HepG2 (cell line): ENCODE measurements at regions not wholly inside any gene's neighbourhood (a gene's known extent, or its start where the extent isn't known, plus 50 kb on each side); places are given as distances from the start of the nearest gene placed in this dataset.

Source experiments
- ARID5B ChIP-seq: IDR thresholded peaks from 2 replicates; pipeline ENCODE4 v1.4.0; 2020; ENCODE audit warnings: mild to moderate bottlenecking, missing genetic modification reagents
- CREB3 ChIP-seq: sonication (generic); formaldehyde crosslinking; IDR thresholded peaks from 2 replicates; pipeline ENCODE4 v1.5.0; 2020; ENCODE audit warnings: missing genetic modification reagents
- EP300 ChIP-seq, 3 experiments: sonication (generic) in 1 of 3; formaldehyde crosslinking in 1 of 3; IDR thresholded peaks; 2 replicates each; pipeline versions ENCODE4 v1.5.1 to v1.6.1; 2011 to 2020; ENCODE audit warnings: low read depth in 2 of 3, low read length in 2 of 3, borderline replicate concordance in 1 of 3, improper control_type of control experiment in 1 of 3, mild to moderate bottlenecking in 1 of 3, missing genetic modification reagents in 1 of 3, moderate library complexity in 1 of 3
- FOSL1 ChIP-seq: sonication (generic); formaldehyde crosslinking; IDR thresholded peaks from 2 replicates; pipeline ENCODE4 v1.9.0; 2021; ENCODE audit warnings: missing genetic modification reagents, borderline replicate concordance
- HNF4A ChIP-seq: sonication (generic); formaldehyde crosslinking; IDR thresholded peaks from 2 replicates; pipeline ENCODE4 v1.4.0; 2020; ENCODE audit warnings: missing genetic modification reagents
- HNRNPL ChIP-seq: fragments of 200-400 bp; formaldehyde crosslinking; IDR thresholded peaks from 2 replicates; pipeline ENCODE4 v1.6.1; 2017; ENCODE audit warnings: mild to moderate bottlenecking, low read depth, low read length
- IRX3 ChIP-seq: sonication (generic); formaldehyde crosslinking; IDR thresholded peaks from 2 replicates; pipeline ENCODE4 v1.8.1; 2023; ENCODE audit warnings: mild to moderate bottlenecking, low read depth, missing genetic modification reagents, borderline replicate concordance
- ISL2 ChIP-seq: sonication (generic); formaldehyde crosslinking; IDR thresholded peaks from 2 replicates; pipeline ENCODE4 v1.5.0; 2020; ENCODE audit warnings: missing genetic modification reagents
- MAFF ChIP-seq: IDR thresholded peaks from 2 replicates; pipeline ENCODE4 v1.6.1; 2011; ENCODE audit warnings: low read depth, low read length, improper control_type of control experiment
- MXD3 ChIP-seq: IDR thresholded peaks from 2 replicates; pipeline ENCODE4 v1.6.1; 2016; ENCODE audit warnings: mild to moderate bottlenecking, missing biosample characterization, missing genetic modification reagents
- NR2F6 ChIP-seq, 2 experiments: IDR thresholded peaks; 2 replicates each; pipeline ENCODE4 v1.6.1; 2016; ENCODE audit warnings: antibody characterized with exemption in 1 of 2, mild to moderate bottlenecking in 1 of 2
- SOX6 ChIP-seq, 2 experiments: fragments of 450-650 bp in 1 of 2; sonication (generic) in 1 of 2; formaldehyde crosslinking in 1 of 2; IDR thresholded peaks; 2 replicates each; pipeline versions ENCODE4 v1.4.0 to v1.6.1; 2017 to 2020; ENCODE audit warnings: antibody characterized with exemption in 1 of 2, mild to moderate bottlenecking in 1 of 2, missing genetic modification reagents in 1 of 2
- TBX3 ChIP-seq: fragments of 450-650 bp; IDR thresholded peaks from 2 replicates; pipeline ENCODE4 v1.6.1; 2017; ENCODE audit warnings: antibody characterized with exemption, mild to moderate bottlenecking, inconsistent platforms, borderline replicate concordance
- UBTF ChIP-seq: sonication (generic); formaldehyde crosslinking; IDR thresholded peaks from 2 replicates; pipeline ENCODE4 v1.4.0; 2020; ENCODE audit warnings: mild to moderate bottlenecking, missing genetic modification reagents
- ZKSCAN8 ChIP-seq: IDR thresholded peaks from 2 replicates; pipeline ENCODE4 v1.6.1; 2016; ENCODE audit warnings: borderline replicate concordance, missing genetic modification reagents, missing compliant biosample characterization
- ZNF230 ChIP-seq: sonication (generic); formaldehyde crosslinking; IDR thresholded peaks from 2 replicates; pipeline ENCODE4 v1.4.0; 2020; ENCODE audit warnings: mild to moderate bottlenecking, missing genetic modification reagents
- ZNF33A ChIP-seq: sonication (generic); formaldehyde crosslinking; IDR thresholded peaks from 2 replicates; pipeline ENCODE4 v1.5.1; 2020; ENCODE audit warnings: missing genetic modification reagents, mild to moderate bottlenecking, moderate library complexity, borderline replicate concordance
- ZNF503 ChIP-seq: sonication (generic); formaldehyde crosslinking; IDR thresholded peaks from 2 replicates; pipeline ENCODE4 v1.4.0; 2020; ENCODE audit warnings: missing genetic modification reagents
- ZNF841 ChIP-seq: sonication (generic); formaldehyde crosslinking; IDR thresholded peaks from 2 replicates; pipeline ENCODE4 v1.8.1; 2023; ENCODE audit warnings: missing genetic modification reagents, borderline replicate concordance

- TF ChIP-seq ISL2 (CRISPR knock-in tag) = peak; percentile 56
- no peak for TF ChIP-seq ZNF33A (CRISPR knock-in tag)
- TF ChIP-seq ARID5B (CRISPR knock-in tag) = 0 out of 2 replicates have a peak, but pooled peaks have one; percentile 26
- TF ChIP-seq HNRNPL = no peak
- 0 out of 2 replicates have a peak, but pooled peaks have one; percentile 10 for TF ChIP-seq HNF4A (CRISPR knock-in tag)
- TF ChIP-seq MXD3 (CRISPR knock-in tag) = no peak
- TF ChIP-seq ZNF841 (CRISPR knock-in tag) = no peak
- peak in 1 of 2 experiments; percentile 39; a peak in 1 of 4 replicates for TF ChIP-seq EP300 (IDR thresholded peaks at IDR 0.05; ENCODE audit: low read depth in 2 of 2, low read length in 2 of 2)
- TF ChIP-seq EP300 (CRISPR knock-in tag; IDR thresholded peaks at IDR 0.05; ENCODE audit: borderline replicate concordance) = no peak
- 0 out of 2 replicates have a peak, but pooled peaks have one; percentile 14 for TF ChIP-seq CREB3 (CRISPR knock-in tag)
- no peak for TF ChIP-seq TBX3
- peak; percentile 42; the same call in 1 of the 2 replicates for TF ChIP-seq ZNF503 (CRISPR knock-in tag)
- peak; percentile 54 for TF ChIP-seq NR2F6 (IDR thresholded peaks at IDR 0.05)
- TF ChIP-seq NR2F6 (CRISPR knock-in tag; IDR thresholded peaks at IDR 0.05) = 0 out of 2 replicates have a peak, but pooled peaks have one; percentile 38
- no peak for TF ChIP-seq MAFF
- no peak for TF ChIP-seq UBTF (CRISPR knock-in tag)
- no peak for TF ChIP-seq ZNF230
- TF ChIP-seq FOSL1 (CRISPR knock-in tag) = no peak
- no peak for TF ChIP-seq IRX3
- TF ChIP-seq SOX6 (IDR thresholded peaks at IDR 0.05) = no peak
- TF ChIP-seq SOX6 (CRISPR knock-in tag; IDR thresholded peaks at IDR 0.05) = peak; percentile 50
- TF ChIP-seq ZKSCAN8 (CRISPR knock-in tag) = peak; percentile 73; the same call in 1 of the 2 replicates
Observed at GRCh38 chr15:53458736-53459135, 300.7 kb downstream of the WDR72 start (continued).
